Keratinocyte (primary cell): ENCODE measurements at regions not wholly inside any gene's neighbourhood (a gene's known extent, or its start where the extent isn't known, plus 50 kb on each side); places are given as distances from the start of the nearest gene placed in this dataset.

Experiments
- DNase-seq: peaks from one replicate; pipeline ENCODE4 v3.0.0-alpha.2; 2011; ENCODE audit warnings: low read depth, missing footprints, low spot score
- FAIRE-seq: peaks from 2 replicates; lab custom pipeline; 2011; peaks lifted over from hg19 to GRCh38; lab: Jason Lieb, UNC
- H2AFZ ChIP-seq: 2 replicates; pipeline ENCODE4 v1.6.0; 2012; ENCODE audit warnings: low read length, control low read depth, inconsistent platforms; ENCODE audit not compliant: control insufficient read depth
- H3K27ac ChIP-seq: 2 replicates; pipeline ENCODE4 v1.5.1; 2011; ENCODE audit warnings: low read length; ENCODE audit not compliant: control insufficient read depth, insufficient read depth
- H3K27me3 ChIP-seq: 3 replicates; pipeline ENCODE4 v1.6.0; 2011; ENCODE audit warnings: low read length; ENCODE audit not compliant: control insufficient read depth, insufficient read depth; ENCODE audit errors: extremely low read depth
- H3K36me3 ChIP-seq, 2 experiments: 2 replicates in 1 of 2; 3 replicates in 1 of 2; pipeline ENCODE4 v1.5.1; 2011; ENCODE audit warnings: low read length in 2 of 2, mild to moderate bottlenecking in 1 of 2; ENCODE audit not compliant: control insufficient read depth in 2 of 2, insufficient read depth in 2 of 2; ENCODE audit errors: extremely low read depth in 1 of 2
- H3K4me1 ChIP-seq: 3 replicates; pipeline ENCODE4 v1.5.1; 2011; ENCODE audit warnings: low read length; ENCODE audit not compliant: control insufficient read depth, insufficient read depth; ENCODE audit errors: extremely low read depth
- H3K4me2 ChIP-seq: 3 replicates; pipeline ENCODE4 v1.6.0; 2011; ENCODE audit warnings: low read depth, low read length; ENCODE audit not compliant: control insufficient read depth, insufficient read depth; ENCODE audit errors: extremely low read depth
- H3K4me3 ChIP-seq, 3 experiments: fragments of 200-600 bp in 1 of 3; sonication (generic) in 1 of 3; 2 replicates in 2 of 3; 3 replicates in 1 of 3; pipeline ENCODE4 v1.5.1; 2011 to 2016; ENCODE audit warnings: low read length in 3 of 3, mild to moderate bottlenecking in 3 of 3, control low read depth in 2 of 3, inconsistent platforms in 1 of 3, low read depth in 1 of 3, mixed read lengths in 1 of 3, mixed run types in 1 of 3, moderate library complexity in 1 of 3; ENCODE audit not compliant: control insufficient read depth in 2 of 3, insufficient read depth in 2 of 3; ENCODE audit errors: extremely low read depth in 1 of 3
- H3K79me2 ChIP-seq: 2 replicates; pipeline ENCODE4 v1.6.0; 2012; ENCODE audit warnings: low read length; ENCODE audit not compliant: control insufficient read depth, insufficient read depth
- H3K9ac ChIP-seq: 3 replicates; pipeline ENCODE4 v1.6.0; 2011; ENCODE audit warnings: low read length; ENCODE audit not compliant: control insufficient read depth, insufficient read depth; ENCODE audit errors: extremely low read depth
- H3K9me1 ChIP-seq: 3 replicates; pipeline ENCODE4 v1.6.0; 2011; ENCODE audit warnings: low read length; ENCODE audit not compliant: control insufficient read depth, insufficient read depth; ENCODE audit errors: extremely low read depth
- H3K9me3 ChIP-seq: 2 replicates; pipeline ENCODE4 v1.5.1; 2012; ENCODE audit warnings: low read depth, low read length; ENCODE audit not compliant: control insufficient read depth
- H4K20me1 ChIP-seq: 3 replicates; pipeline ENCODE4 v1.6.0; 2011; ENCODE audit warnings: low read length; ENCODE audit not compliant: control insufficient read depth, insufficient read depth; ENCODE audit errors: extremely low read depth
- EZH2 ChIP-seq: IDR thresholded peaks from one replicate; pipeline ENCODE4 v1.6.1; 2012; ENCODE audit warnings: inconsistent platforms, mild to moderate bottlenecking, low read length, moderate library complexity
- dilution Hi-C: fragments of 300-500 bp; cut with MboI; formaldehyde crosslinking; loops from one replicate; pipeline ENCODE4 v1.7.0; 2020; ENCODE audit warnings: low sequenced_read_pairs; ENCODE audit not compliant: extremely low pct_ligation_motif_present
- TF ChIP-seq, protein P1 (sequence below), 3 experiments: IDR thresholded peaks in 1 of 3; conservative IDR thresholded peaks in 1 of 3; optimal IDR thresholded peaks in 1 of 3; 2 replicates in 2 of 3; 3 replicates in 1 of 3; pipeline versions ENCODE3 to v1.5.1; 2011; ENCODE audit warnings: low read length in 3 of 3, mild to moderate bottlenecking in 3 of 3, moderate library complexity in 2 of 3, control low read depth in 1 of 3, inconsistent platforms in 1 of 3; ENCODE audit not compliant: insufficient read depth in 2 of 3; ENCODE audit errors: extremely low read depth in 1 of 3

DNA sequence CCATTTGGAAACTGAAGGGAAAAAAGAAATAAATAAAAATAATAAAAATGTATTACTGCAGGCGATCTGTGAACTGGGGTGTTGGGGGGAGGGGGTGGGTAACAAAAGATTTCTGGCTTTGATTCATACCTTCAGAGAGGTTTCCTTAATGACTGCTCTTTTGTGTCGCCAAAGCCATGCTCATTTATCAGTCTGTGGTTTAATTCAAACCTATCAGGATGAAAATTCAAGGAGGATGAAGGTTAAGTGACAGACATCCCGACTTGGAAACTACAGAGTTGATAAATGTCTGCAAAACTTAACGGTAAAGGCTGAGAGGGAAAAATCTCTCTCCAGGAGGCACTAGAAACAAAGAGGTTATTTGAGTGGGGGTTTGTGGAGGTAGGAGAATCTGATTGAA is 278.2 kb downstream of the PSAT1 start:
- Histone ChIP-seq H3K4me1 (no peaks in the 10 kb centered on the region), H3K27ac (no peak overlapping the region), H2AFZ (no peak overlapping the region), H3K36me3 (no peaks in the 10 kb centered on the region), H3K9ac (no peak overlapping the region), H4K20me1 (no peaks in the 10 kb centered on the region), H3K9me3 (no peaks in the 10 kb centered on the region), H3K4me2 (no peak overlapping the region), H3K4me3 (no peak overlapping the region), H3K79me2 (no peaks in the 10 kb centered on the region), H3K27me3 (no peaks in the 10 kb centered on the region), H3K9me1 (no peaks in the 10 kb centered on the region)
- TF ChIP-seq, protein P1, sequence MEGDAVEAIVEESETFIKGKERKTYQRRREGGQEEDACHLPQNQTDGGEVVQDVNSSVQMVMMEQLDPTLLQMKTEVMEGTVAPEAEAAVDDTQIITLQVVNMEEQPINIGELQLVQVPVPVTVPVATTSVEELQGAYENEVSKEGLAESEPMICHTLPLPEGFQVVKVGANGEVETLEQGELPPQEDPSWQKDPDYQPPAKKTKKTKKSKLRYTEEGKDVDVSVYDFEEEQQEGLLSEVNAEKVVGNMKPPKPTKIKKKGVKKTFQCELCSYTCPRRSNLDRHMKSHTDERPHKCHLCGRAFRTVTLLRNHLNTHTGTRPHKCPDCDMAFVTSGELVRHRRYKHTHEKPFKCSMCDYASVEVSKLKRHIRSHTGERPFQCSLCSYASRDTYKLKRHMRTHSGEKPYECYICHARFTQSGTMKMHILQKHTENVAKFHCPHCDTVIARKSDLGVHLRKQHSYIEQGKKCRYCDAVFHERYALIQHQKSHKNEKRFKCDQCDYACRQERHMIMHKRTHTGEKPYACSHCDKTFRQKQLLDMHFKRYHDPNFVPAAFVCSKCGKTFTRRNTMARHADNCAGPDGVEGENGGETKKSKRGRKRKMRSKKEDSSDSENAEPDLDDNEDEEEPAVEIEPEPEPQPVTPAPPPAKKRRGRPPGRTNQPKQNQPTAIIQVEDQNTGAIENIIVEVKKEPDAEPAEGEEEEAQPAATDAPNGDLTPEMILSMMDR (optimal IDR thresholded peaks at IDR 0.05 in 1 of 3, IDR thresholded peaks at IDR 0.05 in 1 of 3, conservative IDR thresholded peaks at IDR 0.05 in 1 of 3; ENCODE audit: extremely low read depth in 1 of 3, insufficient read depth in 2 of 3, low read length in 3 of 3) = no peak
- TF ChIP-seq EZH2 = no peak
- FAIRE-seq = no peak
- dilution Hi-C loops = no loop called here
- DNase-seq = no peak

DNA sequence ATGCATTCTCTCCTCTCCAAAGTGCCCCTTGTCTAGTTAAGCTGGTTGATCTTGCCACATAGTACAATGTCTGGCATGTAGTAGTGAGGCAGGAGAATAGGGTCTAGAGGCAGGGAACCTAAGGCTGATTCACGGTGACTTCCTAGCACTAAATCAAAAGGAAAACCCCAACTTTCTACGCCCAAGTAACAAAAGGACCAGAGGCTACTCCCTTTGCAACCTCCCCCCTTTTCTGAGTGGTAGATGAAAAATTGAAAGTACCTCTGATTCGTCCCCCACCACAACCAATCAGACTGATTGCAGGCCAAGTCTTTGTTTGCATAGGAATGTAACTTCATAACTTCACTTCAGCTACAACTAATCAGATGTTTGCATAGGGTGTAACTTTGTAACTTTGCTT is 278.8 kb downstream of the PSAT1 start:
- Histone ChIP-seq H3K4me2 (no peak overlapping the region), H3K9me1 (no peaks in the 10 kb centered on the region), H2AFZ (no peak overlapping the region), H3K4me3 (no peak overlapping the region), H3K36me3 (no peaks in the 10 kb centered on the region), H3K27me3 (no peaks in the 10 kb centered on the region), H4K20me1 (no peaks in the 10 kb centered on the region), H3K9ac (no peak overlapping the region), H3K79me2 (no peaks in the 10 kb centered on the region), H3K27ac (no peak overlapping the region), H3K9me3 (no peaks in the 10 kb centered on the region), H3K4me1 (no peaks in the 10 kb centered on the region)
- dilution Hi-C loops = no loop called here
- DNase-seq = no peak
- TF ChIP-seq, protein P1 (optimal IDR thresholded peaks at IDR 0.05 in 1 of 3, IDR thresholded peaks at IDR 0.05 in 1 of 3, conservative IDR thresholded peaks at IDR 0.05 in 1 of 3; ENCODE audit: extremely low read depth in 1 of 3, insufficient read depth in 2 of 3, low read length in 3 of 3) = no peak
- TF ChIP-seq EZH2 = no peak
- FAIRE-seq = no peak
